NCI-H128 (cell line): ENCODE measurements at regions not wholly inside any gene's neighbourhood (a gene's known extent, or its start where the extent isn't known, plus 50 kb on each side); places are given as distances from the start of the nearest gene placed in this dataset.
A peak's percentile ranks its signal among the peaks of the same experiment; 100 is the strongest.

Experiments used
- DNase-seq: peaks from one replicate; lab custom pipeline; 2025; ENCODE audit not compliant: unreplicated experiment; lab: John Stamatoyannopoulos, UW

DNA sequence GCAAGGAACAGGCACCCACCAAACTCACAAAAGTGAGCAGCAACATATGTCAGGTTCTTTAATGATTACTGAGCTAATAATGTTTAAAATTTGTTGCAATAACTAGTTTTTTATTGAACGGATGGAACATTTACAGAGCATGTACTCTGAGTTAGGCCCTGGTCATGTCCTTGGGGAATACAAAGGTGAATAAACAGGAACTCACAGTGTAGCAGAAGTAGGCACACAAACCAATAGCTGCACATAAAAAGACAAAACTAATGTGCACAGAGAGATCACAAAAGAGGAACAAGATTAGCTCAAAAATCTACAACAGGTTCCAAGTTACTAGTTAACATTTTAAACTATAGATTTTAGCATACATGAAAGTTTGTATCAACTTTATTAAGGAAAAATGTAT is 505.3 kb upstream of the PPP2R3A start:
- DNase-seq, result no peak

DNA sequence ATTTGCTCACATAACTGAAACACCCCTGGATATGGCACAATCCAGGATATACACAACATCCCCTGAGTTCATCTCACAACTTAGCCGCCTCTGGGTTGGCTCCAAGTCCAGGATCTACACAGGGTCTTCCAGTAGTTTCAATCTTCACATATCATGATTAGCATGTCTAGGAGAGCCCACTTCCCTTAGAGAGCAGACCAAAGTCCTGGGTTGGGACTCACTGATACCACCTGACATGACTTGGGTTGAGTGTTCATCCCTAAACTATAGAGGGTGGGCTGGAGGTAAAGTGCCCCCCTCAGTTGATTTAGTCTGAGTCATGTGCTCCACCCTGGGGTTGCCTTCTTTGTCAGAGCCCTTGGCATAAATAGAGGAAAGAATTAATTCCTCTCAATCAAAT is 493.6 kb upstream of the PPP2R3A start:
- no peak for DNase-seq

DNA sequence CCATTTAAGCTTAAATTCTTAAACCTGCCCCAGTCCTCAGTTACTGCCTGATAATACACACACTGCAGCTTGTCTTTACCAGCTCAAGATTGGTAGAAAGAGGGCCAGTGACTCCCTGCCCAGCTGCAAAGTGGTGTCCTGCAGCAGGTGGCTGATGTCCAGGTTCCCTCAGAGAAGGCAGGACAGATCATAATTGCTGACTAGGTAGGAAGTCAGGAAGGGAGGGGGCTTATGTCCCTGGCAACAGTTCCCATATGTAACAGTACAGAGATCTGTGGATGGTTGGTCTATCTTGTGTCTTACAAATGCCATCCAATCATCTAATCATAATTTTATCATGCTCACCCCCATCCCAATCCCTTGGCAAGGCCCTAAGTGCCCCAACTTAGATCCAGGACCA is 492.1 kb upstream of the PPP2R3A start:
- DNase-seq, result no peak

DNA sequence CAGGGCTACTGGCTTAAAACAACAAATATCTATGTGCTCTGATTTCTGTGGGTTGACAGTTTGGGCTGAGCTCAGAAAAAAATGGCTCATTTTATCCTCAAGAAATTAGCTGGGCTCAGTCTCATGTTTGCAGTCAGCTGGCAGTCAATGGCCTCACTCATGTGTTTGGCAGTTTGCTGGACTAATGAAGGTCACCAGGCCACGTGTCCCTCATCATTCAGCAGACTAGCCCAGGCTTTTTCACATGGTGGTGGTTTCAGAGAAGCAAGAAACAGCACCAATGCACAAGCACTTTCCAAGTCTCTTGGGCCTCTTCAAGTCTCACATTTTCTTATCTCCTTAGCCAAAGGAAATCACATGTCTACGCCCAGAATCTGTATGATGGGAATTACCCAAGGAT is 478.3 kb upstream of the PPP2R3A start:
- no peak for DNase-seq

DNA sequence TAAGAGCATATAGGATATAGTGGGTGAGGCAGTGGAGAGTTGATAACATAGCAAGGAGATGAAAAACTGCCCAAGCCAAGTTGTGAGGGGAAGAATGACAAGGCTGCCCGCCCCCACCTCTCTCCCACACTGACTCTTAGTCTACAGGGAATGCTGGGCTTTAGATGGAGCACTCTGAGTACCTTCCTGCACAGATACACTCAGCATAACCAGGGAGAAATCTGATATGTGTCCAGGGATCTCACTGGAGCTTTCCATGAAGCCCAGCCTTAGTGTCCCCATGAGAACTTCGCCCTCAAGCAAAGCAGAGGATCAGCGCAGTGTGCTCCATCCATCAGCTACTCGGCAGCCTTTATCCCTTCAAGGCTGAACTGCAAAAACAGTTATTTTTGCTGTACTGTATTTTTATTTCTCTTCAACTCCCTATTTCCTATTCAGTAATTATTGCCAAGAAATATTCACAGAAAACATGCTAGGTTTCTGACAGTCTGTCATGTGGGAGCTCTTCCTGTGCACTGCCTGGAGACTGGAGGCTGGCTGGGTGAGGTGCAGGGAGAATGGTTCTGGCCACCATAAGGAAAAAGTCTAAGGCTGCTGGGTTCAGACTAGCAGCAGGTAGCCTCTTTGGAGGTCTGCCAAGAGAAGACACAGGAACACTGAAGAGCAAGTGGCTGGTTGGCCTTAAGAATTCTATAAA is 475.2 kb upstream of the PPP2R3A start:
- no peak for DNase-seq

DNA sequence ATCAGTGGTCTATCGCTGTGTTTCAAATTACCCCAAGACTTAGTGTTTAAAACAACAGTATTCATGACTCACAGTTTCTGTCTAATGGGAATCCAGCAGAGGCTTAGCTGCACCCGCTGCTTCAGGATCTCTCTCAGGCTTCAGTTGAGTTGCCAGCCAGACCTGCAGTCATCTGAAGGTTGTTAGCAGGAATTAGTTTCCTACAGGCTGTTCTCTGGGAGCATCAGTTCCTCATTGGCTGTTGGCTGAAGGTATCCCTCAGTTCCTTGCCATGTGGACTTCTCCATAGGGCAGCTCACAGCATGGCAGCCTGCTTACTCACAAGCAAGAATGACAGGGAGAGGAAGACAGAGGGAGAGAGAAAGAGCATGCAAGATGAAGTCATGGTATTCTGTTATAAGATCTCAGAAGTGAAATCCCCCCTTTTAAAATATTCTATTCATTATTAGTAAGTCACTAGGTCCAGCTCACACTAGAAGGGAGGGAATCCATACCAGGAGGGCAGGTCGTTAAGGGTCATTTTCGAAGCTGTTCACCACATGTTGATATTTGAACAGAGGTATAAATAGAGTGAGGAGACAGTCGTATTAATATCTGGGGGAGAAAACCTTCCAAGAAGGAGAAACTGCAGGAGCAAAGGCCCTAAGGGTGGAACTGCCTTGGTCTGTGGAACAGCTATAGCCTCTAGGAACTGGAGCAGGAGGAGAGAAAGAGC is 473.9 kb upstream of the PPP2R3A start:
- DNase-seq, result no peak

DNA sequence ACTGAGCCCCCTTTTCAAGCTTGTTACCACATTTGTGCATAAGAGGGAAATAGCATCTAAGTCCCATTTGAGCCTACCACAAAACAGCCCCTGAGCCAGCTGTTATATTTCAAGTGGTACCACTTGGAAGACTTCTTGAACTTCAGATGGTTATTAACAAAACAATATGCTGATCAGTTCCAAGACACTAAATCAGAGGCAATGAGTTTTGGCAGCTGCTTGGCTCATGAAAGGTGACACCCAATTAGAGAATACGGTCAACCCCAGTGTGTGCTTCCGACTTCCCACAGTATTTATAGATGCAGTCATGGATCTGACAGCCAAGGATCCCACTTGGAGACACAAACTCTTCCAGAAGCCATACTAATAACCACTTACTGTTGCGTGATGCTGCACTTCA is 469.6 kb upstream of the PPP2R3A start:
- DNase-seq, result peak; percentile 65

DNA sequence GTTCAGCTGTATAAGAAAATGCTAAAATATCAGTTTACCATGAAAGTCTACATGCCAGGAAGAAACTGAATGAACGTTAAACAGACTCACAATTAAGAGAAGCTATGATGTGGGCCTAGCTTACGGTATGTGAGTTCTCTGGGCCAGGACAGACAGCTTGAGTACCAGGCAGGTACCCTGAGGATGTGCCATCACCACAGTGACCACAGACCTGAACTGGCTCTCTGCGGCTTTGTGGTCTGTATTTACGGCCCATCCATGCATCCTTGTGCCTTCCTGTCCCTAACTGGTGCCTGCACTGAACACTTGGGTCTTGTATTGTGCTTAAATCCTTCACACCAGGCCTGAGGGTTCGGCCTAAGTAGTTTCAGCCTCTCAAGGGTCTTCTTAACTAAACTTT is 467.5 kb upstream of the PPP2R3A start:
- DNase-seq, result no peak

DNA sequence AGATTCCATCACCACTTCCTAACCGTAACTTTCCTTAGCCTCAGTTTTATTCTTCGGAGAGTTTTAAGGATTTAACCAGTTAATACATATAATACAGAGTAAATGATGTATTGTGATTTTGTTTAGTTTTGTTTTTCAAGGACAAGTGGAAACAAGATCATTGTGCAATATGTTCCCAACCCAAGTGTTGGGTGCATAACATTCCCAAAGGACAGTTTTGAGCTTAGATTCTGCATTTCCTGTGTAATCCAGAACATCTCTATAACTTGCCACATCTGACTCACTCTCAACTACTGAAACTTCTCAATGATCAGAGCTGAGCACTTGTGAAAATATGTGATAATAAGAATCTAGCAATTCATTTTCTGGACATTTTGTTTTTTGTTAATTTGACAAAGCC is 466.1 kb upstream of the PPP2R3A start:
- DNase-seq, result no peak

DNA sequence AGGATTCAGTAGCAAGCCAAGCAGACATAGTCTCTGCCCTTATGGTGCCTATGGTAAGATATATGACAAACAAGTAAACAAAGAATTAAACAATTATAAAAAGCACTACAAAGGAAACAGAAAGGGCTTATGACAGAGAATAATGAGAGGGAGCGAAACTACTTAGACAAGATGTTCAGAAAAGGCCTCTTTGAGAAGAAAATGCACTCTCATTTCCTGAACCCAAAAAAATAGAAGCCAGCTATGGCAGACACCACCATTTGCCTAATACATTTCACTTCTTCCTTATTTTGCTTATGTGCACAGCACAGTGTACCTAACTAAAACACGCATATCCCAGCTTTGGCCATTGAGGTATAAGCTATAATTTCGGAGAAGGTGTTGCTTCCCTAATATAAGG is 465.5 kb upstream of the PPP2R3A start:
- no peak for DNase-seq

DNA sequence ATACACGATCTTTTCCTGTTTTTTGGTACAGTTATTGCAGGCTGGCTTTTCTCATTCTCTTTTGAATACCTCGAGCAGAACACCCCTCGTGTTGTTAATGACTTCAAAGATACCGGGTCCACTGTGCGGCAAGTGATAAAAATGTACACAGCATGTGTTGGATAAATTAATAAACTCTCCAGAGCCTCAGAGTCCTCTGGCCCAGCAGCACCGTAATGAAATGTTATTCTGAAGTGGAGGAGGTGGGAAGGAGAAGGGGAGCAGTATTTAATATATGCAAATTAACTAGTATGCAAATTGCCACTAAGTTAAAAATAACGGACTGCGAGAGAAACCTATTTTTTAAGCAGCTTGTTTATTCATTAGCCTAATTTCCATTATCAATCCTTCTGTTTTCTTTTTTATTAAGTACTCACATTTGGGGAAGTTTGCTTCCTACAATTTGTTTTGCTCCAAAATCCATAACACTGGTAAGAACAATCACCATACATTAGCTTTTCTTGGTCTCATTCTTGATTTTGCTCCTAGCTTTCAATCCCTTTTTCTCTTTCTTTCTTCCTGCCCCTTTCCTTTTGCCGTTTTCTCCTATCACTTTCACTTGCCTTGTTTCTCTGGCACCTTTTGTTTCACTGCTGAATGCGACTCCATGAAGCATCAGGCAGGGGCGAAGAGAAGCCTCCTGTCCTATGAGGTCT is 462.3 kb upstream of the PPP2R3A start:
- no peak for DNase-seq

DNA sequence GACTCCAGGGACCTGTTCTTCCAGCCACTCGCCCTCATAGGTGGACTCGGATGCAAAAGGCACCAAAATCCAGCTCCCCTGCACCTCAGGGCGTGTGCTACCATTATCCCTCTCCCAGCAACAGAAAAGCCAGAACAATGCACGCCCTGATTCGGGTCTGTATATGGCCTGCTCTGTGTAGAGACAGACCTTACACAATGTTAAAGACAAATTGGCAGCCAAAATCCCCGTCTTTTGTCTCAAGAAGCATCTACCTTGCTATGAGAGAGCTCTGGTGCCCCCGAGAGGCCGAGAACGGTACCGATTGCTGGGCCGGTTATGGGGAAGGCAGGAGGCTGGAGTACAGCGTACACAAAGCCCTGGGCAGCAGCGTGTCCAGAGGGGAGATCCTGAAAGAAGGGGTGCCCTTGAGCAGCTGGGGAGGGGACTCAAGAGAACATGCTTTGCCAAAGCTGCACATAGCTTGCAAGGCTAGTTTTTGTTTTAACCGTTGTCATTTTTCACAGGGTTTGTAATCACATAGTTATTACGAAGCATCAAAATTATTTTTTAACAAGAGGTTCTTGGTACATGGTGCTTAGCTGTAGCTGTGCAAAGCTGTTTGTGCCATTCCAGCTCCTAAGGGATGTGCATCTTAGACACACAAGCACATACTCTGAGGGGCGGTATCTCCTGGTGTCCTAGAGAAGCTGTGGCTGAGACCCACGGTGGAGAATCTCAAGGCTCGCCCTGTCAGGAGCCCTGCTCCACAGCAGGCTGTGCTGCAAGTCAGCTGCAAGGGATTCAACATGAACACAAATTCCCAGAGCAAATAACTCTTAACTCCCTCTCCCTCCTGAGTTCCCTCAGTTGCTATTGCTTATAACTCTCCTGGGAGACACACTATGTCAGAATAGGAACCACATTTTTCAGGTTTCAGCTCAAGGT is 461.5 kb upstream of the PPP2R3A start:
- no peak for DNase-seq

DNA sequence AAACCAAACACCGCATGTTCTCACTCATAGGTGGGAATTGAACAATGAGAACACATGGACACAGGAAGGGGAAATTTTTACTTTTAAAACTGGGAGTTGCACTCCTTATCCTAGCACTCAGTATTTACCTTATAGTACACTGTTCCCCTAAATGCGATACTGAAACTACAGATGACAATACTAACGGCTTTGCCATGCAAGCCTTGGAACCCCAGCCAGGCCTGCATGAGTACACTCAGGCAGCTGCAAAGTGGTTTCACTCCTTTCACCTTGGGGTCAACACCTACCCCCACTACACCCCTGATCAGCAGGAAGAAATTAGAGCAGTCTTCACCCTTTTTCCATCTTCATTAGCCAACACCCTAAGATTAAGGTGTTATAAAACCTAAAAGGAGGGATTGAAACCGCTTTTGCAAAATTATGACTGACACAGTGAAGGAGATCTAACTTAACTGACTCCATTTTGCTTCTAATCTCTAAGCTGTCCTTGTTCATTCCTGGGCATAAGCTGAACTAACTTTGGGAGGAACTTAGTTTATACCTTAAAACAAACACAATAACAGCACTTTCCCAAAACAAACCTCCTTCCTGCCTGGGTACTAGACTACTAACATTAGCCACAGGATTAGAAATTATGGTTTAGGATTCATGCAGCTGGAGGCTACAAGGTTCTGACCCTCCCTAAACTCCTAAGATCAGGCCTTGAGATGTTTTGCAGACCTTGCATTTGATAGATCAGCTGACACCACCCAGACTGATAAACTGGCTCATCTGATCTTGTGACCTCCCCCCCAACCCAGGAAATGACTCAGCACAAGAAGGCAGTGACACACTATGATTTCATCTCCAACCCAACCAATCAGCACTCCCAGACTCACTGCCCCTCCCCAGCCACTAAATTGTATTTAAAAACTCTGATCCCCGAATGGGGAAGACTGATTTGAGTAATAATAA is 452.1 kb upstream of the PPP2R3A start:
- DNase-seq, result no peak

DNA sequence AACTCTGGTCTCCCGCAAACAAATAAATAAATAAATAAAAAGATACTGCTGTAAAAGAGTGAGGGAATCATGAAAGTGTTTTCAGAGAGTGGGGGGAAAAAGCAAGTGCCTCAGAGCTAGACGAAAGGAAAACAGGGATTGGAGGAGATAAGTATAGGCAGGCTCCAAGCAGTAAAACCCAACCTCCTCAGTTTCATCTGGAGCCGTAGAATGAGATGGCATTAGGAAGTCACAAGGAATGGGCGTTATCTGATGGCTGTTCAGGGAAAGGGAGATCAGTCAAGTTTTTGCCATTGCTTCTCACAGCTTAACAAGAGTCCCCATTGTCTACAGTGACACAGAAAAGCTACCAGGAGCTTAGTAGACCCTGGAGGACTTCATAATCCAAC is 451.5 kb upstream of the PPP2R3A start:
- DNase-seq, result no peak

DNA sequence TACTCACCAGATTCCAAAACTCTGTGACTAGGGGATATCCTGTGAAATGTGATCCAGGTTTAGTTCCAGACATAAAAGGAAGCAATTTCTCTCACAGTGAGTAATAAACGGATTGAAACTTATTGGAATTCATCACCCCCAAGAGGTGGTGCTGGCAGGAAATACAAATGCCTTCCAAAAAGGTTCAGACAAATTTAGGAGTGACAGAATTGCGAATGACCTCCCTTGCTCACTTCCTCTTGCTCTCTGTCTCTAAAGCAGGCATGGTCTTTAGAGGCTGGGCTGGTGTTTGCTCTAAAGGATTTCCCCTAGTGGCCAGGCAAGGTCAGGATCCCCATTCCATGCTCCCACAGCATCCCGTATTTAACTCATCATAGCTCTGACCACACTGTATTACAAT is 449.4 kb upstream of the PPP2R3A start:
- no peak for DNase-seq

DNA sequence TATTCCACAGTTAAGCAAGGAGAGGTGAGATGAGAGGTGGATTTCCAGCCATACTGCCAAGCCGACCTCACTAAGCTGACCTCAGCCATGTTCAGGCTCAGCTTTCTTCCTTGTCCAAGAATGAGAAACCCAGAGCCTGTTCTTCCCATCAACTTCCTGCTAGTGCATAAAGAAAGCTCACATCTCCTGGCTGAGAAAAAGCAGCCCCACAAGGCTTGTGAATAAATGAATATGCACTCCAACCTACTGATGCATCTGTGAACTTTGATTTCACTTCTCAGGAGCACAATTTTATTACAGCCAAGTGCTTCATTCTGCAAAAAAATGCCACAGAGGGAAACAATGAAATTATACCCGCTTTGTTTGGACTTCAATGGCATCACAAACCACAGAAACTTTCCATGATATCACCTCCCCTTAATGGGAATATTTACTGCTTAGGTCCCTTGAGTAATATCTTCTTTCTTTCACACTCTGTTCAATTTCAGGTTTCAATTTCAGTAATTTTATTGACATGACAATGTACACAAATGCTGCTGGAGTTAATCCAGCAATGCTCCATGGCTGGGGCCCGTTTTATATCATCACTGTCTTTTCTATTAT is 437.0 kb upstream of the PPP2R3A start:
- DNase-seq, result peak; percentile 76

DNA sequence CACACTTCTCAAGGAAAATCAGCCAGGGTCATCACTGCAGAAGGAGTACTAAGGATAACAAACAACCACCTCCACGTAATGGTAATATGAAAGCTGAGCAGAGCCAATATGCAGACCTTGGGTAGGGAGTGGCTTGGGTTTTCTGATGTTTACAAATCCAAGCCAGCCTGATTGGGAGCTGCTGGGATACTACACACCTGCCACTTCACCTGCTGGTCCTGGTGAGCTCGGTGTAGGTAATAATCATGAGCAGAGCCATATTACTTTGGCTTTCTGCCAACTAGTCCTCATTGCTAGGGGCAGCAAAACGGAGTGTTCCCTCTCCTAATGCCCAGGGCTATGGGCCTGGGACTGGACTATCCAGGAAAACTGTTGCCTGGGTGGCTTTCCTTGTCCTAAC is 433.5 kb upstream of the PPP2R3A start:
- peak; percentile 69 for DNase-seq

DNA sequence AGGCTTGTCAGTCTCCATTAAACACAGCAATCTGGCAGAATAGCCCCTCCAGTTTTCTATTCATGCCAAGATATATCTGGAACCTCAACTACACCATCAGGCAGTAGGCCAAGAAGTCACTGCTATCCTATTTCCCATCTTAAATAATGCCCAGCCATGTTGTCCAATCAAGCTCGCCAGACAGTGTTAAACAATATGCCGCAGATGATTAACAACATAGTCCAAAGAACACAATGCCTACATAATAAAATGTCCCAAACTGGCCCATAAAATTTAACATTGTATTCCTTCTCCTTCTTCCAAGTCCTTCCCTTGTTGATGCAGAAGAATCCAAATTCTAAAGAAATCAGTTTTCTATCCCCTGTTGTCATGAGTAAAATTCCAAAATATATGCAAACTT is 427.4 kb upstream of the PPP2R3A start:
- no peak for DNase-seq

DNA sequence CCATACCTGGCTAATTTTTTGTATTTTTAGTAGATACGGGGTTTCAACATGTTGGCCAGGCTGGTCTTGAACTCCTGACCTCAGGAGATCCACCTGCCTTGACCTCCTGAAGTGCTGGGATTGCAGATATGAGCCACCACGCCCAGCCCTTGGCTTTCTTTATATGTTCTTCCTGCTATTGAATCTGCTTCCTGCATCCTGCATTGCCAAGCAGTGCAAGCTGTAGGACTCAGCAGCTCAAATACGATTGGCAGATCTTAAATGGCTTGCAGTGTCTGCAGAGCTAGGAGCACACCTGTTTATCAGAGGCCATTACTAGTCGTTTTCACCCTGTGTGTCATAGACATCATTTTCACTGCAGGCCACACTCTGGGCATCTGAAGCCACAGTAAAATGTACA is 426.2 kb upstream of the PPP2R3A start:
- DNase-seq, result no peak

DNA sequence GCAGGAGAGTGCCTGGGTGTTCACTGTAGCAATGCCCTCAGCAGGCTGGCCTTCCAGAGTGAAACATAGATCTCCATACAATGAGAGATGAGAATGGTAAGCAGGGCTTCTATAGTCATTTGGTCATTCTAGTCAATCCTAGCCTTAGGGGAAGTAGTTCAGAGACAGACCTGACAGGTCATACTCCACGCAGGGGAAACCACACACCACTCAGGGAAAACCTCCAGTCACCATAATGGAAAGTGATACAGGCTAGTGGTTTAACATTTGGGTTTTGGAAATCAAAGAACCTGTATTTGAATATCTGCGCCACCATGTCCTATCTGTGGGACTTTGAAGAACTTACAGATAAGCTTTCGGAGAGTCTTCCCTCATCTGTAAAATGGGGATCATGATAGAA is 425.7 kb upstream of the PPP2R3A start:
- no peak for DNase-seq
